Renal cortical epithelial cell (primary cell): ENCODE measurements at regions not wholly inside any gene's neighbourhood (a gene's known extent, or its start where the extent isn't known, plus 50 kb on each side); places are given as distances from the start of the nearest gene placed in this dataset.
"Not testable (repeated sequence)": the region's sequence is repeated elsewhere in the genome, so short reads cannot be mapped to it uniquely, and the experiment has no call there.

ENCODE experiments used
- DNase-seq: peaks from one replicate; pipeline ENCODE4 v3.0.0-alpha.2; 2011; ENCODE audit warnings: low read depth

GRCh38 chr12:68387338-68387737 lies 55.2 kb upstream of the MDM1 start:
- DNase-seq = no peak

- DNase-seq = no peak
Observed at GRCh38 chr12:68389305-68389704, 57.1 kb upstream of the MDM1 start.

GRCh38 chr12:68391937-68392336 lies 59.8 kb upstream of the MDM1 start:
- no peak for DNase-seq

- DNase-seq = no peak
Observed at GRCh38 chr12:68392376-68392775, 60.2 kb upstream of the MDM1 start.

GRCh38 chr12:68393417-68393816 lies 61.3 kb upstream of the MDM1 start:
- DNase-seq = no peak

- DNase-seq = no peak
Observed at GRCh38 chr12:68397566-68398158, 65.5 kb upstream of the MDM1 start.

GRCh38 chr12:68398689-68399088 lies 66.5 kb upstream of the MDM1 start:
- not testable (repeated sequence) for DNase-seq

GRCh38 chr12:68400226-68400829 lies 68.2 kb upstream of the MDM1 start:
- DNase-seq = peak; percentile 86

GRCh38 chr12:68402422-68402821 lies 70.3 kb upstream of the MDM1 start:
- no peak for DNase-seq

GRCh38 chr12:68403296-68403695 lies 71.1 kb upstream of the MDM1 start:
- peak; percentile 69 for DNase-seq

- DNase-seq = peak; percentile 43
Observed at GRCh38 chr12:68403711-68404110, 71.5 kb upstream of the MDM1 start.

- peak; percentile 99 for DNase-seq
Observed at GRCh38 chr12:68405343-68405781, 73.2 kb upstream of the MDM1 start.

GRCh38 chr12:68406134-68406576 lies 74.0 kb upstream of the MDM1 start:
- peak; percentile 84 for DNase-seq

GRCh38 chr12:68406911-68407310 lies 74.7 kb upstream of the MDM1 start:
- no peak for DNase-seq

GRCh38 chr12:68410018-68410660 lies 78.0 kb upstream of the MDM1 start:
- DNase-seq = peak; percentile 32

- DNase-seq = no peak
Observed at GRCh38 chr12:68411371-68411770, 79.2 kb upstream of the MDM1 start.

GRCh38 chr12:68414988-68415387 lies 82.8 kb upstream of the MDM1 start:
- no peak for DNase-seq

- no peak for DNase-seq
Observed at GRCh38 chr12:68416350-68416749, 84.2 kb upstream of the MDM1 start.

GRCh38 chr12:68416826-68417225 lies 84.7 kb upstream of the MDM1 start:
- DNase-seq = no peak

GRCh38 chr12:68418137-68418460 lies 85.9 kb upstream of the MDM1 start:
- no peak for DNase-seq

- no peak for DNase-seq
Observed at GRCh38 chr12:68420225-68421010, 88.3 kb upstream of the MDM1 start.

- no peak for DNase-seq
Observed at GRCh38 chr12:68422159-68422558, 90.0 kb upstream of the MDM1 start.
